ENCODE measurements at regions not wholly inside any gene's neighbourhood (a gene's known extent, or its start where the extent isn't known, plus 50 kb on each side); places are given as distances from the start of the nearest gene placed in this dataset.

DNA sequence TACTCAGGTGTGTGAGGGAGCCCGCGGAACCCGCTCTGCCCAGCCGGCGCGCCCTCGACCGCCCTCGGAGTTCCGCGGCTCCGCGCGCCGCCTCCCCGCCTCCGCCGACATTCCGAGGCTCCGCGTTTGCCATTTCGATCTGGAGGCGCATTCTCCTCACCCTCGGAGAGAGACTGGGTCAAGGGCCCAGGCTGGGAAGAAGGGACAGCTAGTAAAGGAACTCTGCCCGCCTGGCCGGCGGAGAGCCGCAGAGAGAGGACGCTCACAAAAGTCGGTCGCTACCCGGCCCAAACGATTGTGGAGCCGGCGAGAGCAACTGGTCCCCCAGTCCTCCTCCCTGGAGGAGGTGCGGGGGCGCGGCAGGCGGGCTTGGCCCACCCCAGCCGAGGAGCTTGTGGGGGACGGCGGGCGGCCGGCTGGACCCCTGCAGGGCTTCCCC, 74.5 kb upstream of the LEP start:
- peaks cover 23% of the 10 kb centered on the region for H3K27me3 Mint-ChIP-seq (ENCODE audit: insufficient read depth, unreplicated experiment)
- Histone ChIP-seq H3K4me1 (peaks cover 21% of the 10 kb centered on the region), H3K36me3 (ENCODE audit: control insufficient read depth, insufficient read depth, low read length) (no peaks in the 10 kb centered on the region), H3K4me3 (ENCODE audit: low read depth, low read length) (peak overlapping the region; percentile 52), H3K27me3 (replicated peaks; ENCODE audit: control insufficient read depth, insufficient read depth, low read length) (peaks cover 3% of the 10 kb centered on the region), H3K9me3 (no peaks in the 10 kb centered on the region)
- TF ChIP-seq, protein P1, sequence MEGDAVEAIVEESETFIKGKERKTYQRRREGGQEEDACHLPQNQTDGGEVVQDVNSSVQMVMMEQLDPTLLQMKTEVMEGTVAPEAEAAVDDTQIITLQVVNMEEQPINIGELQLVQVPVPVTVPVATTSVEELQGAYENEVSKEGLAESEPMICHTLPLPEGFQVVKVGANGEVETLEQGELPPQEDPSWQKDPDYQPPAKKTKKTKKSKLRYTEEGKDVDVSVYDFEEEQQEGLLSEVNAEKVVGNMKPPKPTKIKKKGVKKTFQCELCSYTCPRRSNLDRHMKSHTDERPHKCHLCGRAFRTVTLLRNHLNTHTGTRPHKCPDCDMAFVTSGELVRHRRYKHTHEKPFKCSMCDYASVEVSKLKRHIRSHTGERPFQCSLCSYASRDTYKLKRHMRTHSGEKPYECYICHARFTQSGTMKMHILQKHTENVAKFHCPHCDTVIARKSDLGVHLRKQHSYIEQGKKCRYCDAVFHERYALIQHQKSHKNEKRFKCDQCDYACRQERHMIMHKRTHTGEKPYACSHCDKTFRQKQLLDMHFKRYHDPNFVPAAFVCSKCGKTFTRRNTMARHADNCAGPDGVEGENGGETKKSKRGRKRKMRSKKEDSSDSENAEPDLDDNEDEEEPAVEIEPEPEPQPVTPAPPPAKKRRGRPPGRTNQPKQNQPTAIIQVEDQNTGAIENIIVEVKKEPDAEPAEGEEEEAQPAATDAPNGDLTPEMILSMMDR (IDR thresholded peaks at IDR 0.05; ENCODE audit: insufficient read depth in 1 of 2, low read depth in 1 of 2, low read length in 1 of 2, severe bottlenecking in 1 of 2, unreplicated experiment in 1 of 2) = no peak
- peak in 1 of 2 experiments; percentile 36 for DNase-seq
- BruUV-seq (replicated peaks) = no TSS peak
- CTCF ChIA-PET = no interaction called here
- POLR2A ChIA-PET = no interaction called here
- H3K36me3 Mint-ChIP-seq (ENCODE audit: insufficient read depth, unreplicated experiment) = no peaks in the 10 kb centered on the region
- no peak overlapping the region for H3K27ac Mint-ChIP-seq (ENCODE audit: unreplicated experiment)
- H3K4me1 Mint-ChIP-seq (ENCODE audit: low read depth, unreplicated experiment) = no peaks in the 10 kb centered on the region
- H3K4me3 Mint-ChIP-seq (ENCODE audit: unreplicated experiment) = peak overlapping the region; percentile 73
- intact Hi-C loops (cut with micrococcal nuclease; ENCODE audit: unreplicated experiment) = loop anchor here (1.0 to 5.0 kb wide), 2 partner anchors 29 to 236 kb away; no protein-coding TSS in a partner anchor
- H3K9me3 Mint-ChIP-seq (ENCODE audit: unreplicated experiment) = peaks cover 9% of the 10 kb centered on the region

DNA sequence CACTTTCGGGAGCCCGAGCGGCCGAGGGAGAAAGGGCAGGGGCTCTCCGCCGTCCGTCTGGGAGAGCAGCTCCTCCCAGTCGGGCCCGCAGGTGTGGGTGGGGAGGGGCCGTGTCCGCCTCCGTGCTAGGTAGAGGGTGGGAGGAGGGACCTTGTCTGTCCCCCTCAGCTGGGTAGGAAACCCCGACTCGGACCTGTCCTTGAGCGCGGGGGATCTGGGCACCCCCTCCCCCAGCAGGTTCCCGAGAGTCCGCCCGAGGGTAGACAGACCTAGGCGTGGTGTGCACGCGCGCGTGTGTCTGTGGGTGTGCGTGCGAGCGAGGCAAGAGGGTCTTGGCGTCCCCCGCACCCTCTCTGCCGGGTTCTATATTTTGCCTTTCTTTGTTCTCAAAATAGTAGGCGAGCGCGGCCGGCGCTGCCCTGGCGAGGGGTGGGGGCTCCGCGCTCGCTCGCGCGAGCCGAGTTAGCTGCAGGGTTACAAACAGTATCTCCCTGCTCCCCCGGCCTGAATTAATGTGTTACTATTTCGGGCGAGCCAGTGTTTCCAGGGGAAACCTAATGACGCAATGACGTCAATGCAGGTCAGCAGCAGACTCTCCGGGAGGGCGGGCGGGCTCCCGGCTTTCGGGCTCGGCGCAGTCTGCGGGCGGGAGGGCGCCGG, 73.9 kb upstream of the LEP start:
- intact Hi-C loops (cut with micrococcal nuclease; ENCODE audit: unreplicated experiment) = loop anchor here (1.0 to 5.0 kb wide), 2 partner anchors 30 to 235 kb away; no protein-coding TSS in a partner anchor
- TF ChIP-seq, protein P1 (IDR thresholded peaks at IDR 0.05; ENCODE audit: insufficient read depth in 1 of 2, low read depth in 1 of 2, low read length in 1 of 2, severe bottlenecking in 1 of 2, unreplicated experiment in 1 of 2) = no peak
- Histone ChIP-seq H3K4me1 (peaks cover 21% of the 10 kb centered on the region), H3K27me3 (replicated peaks; ENCODE audit: control insufficient read depth, insufficient read depth, low read length) (peaks cover 3% of the 10 kb centered on the region), H3K9me3 (no peaks in the 10 kb centered on the region), H3K4me3 (ENCODE audit: low read depth, low read length) (peak overlapping the region; percentile 52), H3K36me3 (ENCODE audit: control insufficient read depth, insufficient read depth, low read length) (no peaks in the 10 kb centered on the region)
- POLR2A ChIA-PET = interaction anchor here (0.6 kb wide), 1 partner anchor 33 kb away, joined by 10 read pairs; no protein-coding TSS in a partner anchor
- peak; percentile 51 to 61 for DNase-seq
- CTCF ChIA-PET = no interaction called here
- Mint-ChIP-seq H3K4me1 (ENCODE audit: low read depth, unreplicated experiment) (no peaks in the 10 kb centered on the region), H3K36me3 (ENCODE audit: insufficient read depth, unreplicated experiment) (no peaks in the 10 kb centered on the region), H3K27ac (ENCODE audit: unreplicated experiment) (no peak overlapping the region), H3K9me3 (ENCODE audit: unreplicated experiment) (peaks cover 8% of the 10 kb centered on the region), H3K27me3 (ENCODE audit: insufficient read depth, unreplicated experiment) (peaks cover 23% of the 10 kb centered on the region), H3K4me3 (ENCODE audit: unreplicated experiment) (peak overlapping the region; percentile 73)
- no TSS peak for BruUV-seq (replicated peaks)

DNA sequence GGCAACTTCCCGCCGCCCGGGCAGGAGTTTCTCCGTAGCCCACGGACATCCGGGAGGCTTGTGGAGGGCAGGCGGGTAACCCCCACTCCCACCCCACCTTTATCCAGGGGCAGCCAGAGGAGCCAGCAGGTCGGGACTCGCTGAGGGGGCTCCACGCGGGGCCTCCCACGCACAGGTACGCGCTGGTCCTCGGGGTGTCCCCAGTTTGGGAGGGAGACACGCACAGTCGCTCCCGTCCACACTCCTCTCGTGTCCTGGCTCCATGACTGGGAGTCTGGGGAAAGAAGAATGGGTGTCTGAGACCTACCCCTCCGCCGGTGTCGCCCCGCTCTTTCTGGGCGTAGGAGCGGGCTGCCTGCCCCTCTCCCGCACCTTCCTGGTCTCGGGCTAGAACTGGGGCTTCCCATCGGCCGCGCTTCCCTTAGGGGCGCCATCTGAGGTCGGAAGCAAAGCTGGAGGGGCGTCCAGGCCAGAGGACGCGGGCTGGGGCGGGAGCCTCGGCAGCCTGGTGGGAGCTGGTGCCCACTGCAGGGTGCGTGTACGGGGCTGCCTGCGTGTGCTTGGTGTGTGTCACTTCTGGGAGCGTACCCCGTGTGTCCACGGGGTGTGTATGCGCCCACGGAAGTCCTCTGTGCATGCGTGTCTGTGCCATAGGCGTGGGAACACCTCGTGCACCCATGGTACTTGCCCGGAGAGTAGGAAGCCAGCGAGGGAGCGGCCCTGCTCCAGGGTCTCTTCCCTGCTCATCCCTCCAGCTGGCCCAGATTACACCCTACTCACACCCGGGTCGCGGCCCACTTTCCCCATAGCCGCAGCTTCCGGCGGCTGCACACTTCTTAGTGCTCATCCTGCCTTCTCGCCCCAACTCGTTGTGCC, 73.0 kb upstream of the LEP start:
- H3K36me3 Mint-ChIP-seq (ENCODE audit: insufficient read depth, unreplicated experiment) = no peaks in the 10 kb centered on the region
- BruUV-seq (replicated peaks) = no TSS peak
- Histone ChIP-seq H3K4me1 (peaks cover 21% of the 10 kb centered on the region), H3K27me3 (replicated peaks; ENCODE audit: control insufficient read depth, insufficient read depth, low read length) (peaks cover 3% of the 10 kb centered on the region), H3K36me3 (ENCODE audit: control insufficient read depth, insufficient read depth, low read length) (no peaks in the 10 kb centered on the region), H3K4me3 (ENCODE audit: low read depth, low read length) (0 out of 2 replicates have a peak overlapping the region, but pooled peaks have one; percentile 2), H3K9me3 (no peaks in the 10 kb centered on the region)
- no peaks in the 10 kb centered on the region for H3K9me3 Mint-ChIP-seq (ENCODE audit: unreplicated experiment)
- H3K27me3 Mint-ChIP-seq (ENCODE audit: insufficient read depth, unreplicated experiment) = peaks cover 23% of the 10 kb centered on the region
- peak overlapping the region; percentile 56 for H3K4me3 Mint-ChIP-seq (ENCODE audit: unreplicated experiment)
- H3K27ac Mint-ChIP-seq (ENCODE audit: unreplicated experiment) = no peak overlapping the region
- POLR2A ChIA-PET = interaction anchor here (0.6 kb wide), 1 partner anchor 34 kb away, joined by 10 read pairs; no protein-coding TSS in a partner anchor
- H3K4me1 Mint-ChIP-seq (ENCODE audit: low read depth, unreplicated experiment) = no peaks in the 10 kb centered on the region
- CTCF ChIA-PET = interaction anchor here (1.1 kb wide), 1 partner anchor 42 kb away, joined by 4 read pairs; no protein-coding TSS in a partner anchor
- TF ChIP-seq, protein P1 (IDR thresholded peaks at IDR 0.05; ENCODE audit: insufficient read depth in 1 of 2, low read depth in 1 of 2, low read length in 1 of 2, severe bottlenecking in 1 of 2, unreplicated experiment in 1 of 2) = no peak
- intact Hi-C loops (cut with micrococcal nuclease; ENCODE audit: unreplicated experiment) = loop anchor here (1.0 to 5.0 kb wide), 2 partner anchors 31 to 234 kb away; no protein-coding TSS in a partner anchor
- DNase-seq = no peak

Measured in Caco-2 (cell line).